IPS DF 6.9 (cell line): ENCODE measurements at regions not wholly inside any gene's neighbourhood (a gene's known extent, or its start where the extent isn't known, plus 50 kb on each side); places are given as distances from the start of the nearest gene placed in this dataset.

Source experiments
- DNase-seq: peaks from one replicate; pipeline ENCODE4 v3.0.0-alpha.2; 2013; ENCODE audit warnings: low read depth, low spot score
- H3K27ac ChIP-seq: one replicate; pipeline ENCODE4 v1.5.1; 2013; ENCODE audit warnings: low read length, control low read depth
- H3K27me3 ChIP-seq: 2 replicates; pipeline ENCODE4 v1.6.1; 2013; ENCODE audit warnings: mild to moderate bottlenecking, low read length; ENCODE audit not compliant: control insufficient read depth, insufficient read depth
- H3K36me3 ChIP-seq: 2 replicates; pipeline ENCODE4 v1.6.1; 2013; ENCODE audit warnings: low read length; ENCODE audit not compliant: control insufficient read depth, insufficient read depth
- H3K4me1 ChIP-seq: 2 replicates; pipeline ENCODE4 v1.6.1; 2013; ENCODE audit warnings: low read length; ENCODE audit not compliant: control insufficient read depth, insufficient read depth
- H3K4me3 ChIP-seq: 2 replicates; pipeline ENCODE4 v1.5.1; 2013; ENCODE audit warnings: mild to moderate bottlenecking, low read length
- H3K9me3 ChIP-seq: 2 replicates; pipeline ENCODE4 v1.6.1; 2013; ENCODE audit warnings: low read length, inconsistent platforms; ENCODE audit not compliant: control insufficient read depth, insufficient read depth
- WGBS: extraction: QIAGEN DNeasy Blood & Tissue Kit; methylation state at CpG from one replicate; pipeline ENCODE4 v1.1.7; 2013; ENCODE audit warnings: mixed read lengths, missing lambda C conversion rate; ENCODE audit not compliant: insufficient read length, insufficient coverage; 5-methylcytosine and 5-hydroxymethylcytosine counted together

GRCh38 chr3:162096874-162097273 lies 600.3 kb downstream of the OTOL1 start:
- Histone ChIP-seq H3K27ac (no peak overlapping the region), H3K27me3 (no peaks in the 10 kb centered on the region)
- no CpG with 5 or more reads among the region's 2 CpGs for WGBS

DNA sequence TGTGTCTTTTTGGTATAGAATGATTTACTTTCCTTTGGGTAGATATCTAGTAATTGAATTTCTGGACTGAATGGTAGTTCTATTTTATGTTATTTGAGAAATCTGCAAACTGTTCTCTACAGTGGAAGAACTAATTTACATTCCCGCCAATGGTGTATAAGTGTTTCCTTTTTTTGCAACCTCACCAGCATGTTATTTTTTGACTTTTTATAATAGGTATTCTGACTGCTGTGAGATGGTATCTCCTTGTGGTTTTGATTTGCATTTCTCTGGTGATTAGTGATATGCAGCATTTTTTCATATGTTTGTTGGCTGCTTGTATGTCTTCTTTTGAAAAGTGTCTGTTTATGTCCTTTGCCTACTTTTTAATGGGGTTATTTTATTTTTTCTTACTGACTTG lies 607.2 kb downstream of the OTOL1 start:
- no CpG with 5 or more reads among the region's 1 CpG for WGBS
- H3K4me3 ChIP-seq: no peak overlapping the region
- H3K4me1 ChIP-seq: no peaks in the 10 kb centered on the region
- no peak for DNase-seq
- no peak overlapping the region for H3K27ac ChIP-seq
- no peaks in the 10 kb centered on the region for H3K27me3 ChIP-seq
- no peaks in the 10 kb centered on the region for H3K9me3 ChIP-seq
- no peaks in the 10 kb centered on the region for H3K36me3 ChIP-seq

More at GRCh38 chr3:162096874-162097273, 600.3 kb downstream of the OTOL1 start:
- Histone ChIP-seq H3K4me1 (no peaks in the 10 kb centered on the region), H3K4me3 (no peak overlapping the region), H3K36me3 (no peaks in the 10 kb centered on the region), H3K9me3 (no peaks in the 10 kb centered on the region)
- no peak for DNase-seq

- Histone ChIP-seq H3K9me3 (no peaks in the 10 kb centered on the region), H3K4me1 (no peaks in the 10 kb centered on the region), H3K27ac (no peak overlapping the region), H3K36me3 (no peaks in the 10 kb centered on the region), H3K4me3 (no peak overlapping the region), H3K27me3 (no peaks in the 10 kb centered on the region)
- WGBS: no CpG with 5 or more reads among the region's 5 CpGs
- no peak for DNase-seq
These were observed 615.3 kb downstream of the OTOL1 start for GRCh38 chr3:162111861-162112260.

DNA sequence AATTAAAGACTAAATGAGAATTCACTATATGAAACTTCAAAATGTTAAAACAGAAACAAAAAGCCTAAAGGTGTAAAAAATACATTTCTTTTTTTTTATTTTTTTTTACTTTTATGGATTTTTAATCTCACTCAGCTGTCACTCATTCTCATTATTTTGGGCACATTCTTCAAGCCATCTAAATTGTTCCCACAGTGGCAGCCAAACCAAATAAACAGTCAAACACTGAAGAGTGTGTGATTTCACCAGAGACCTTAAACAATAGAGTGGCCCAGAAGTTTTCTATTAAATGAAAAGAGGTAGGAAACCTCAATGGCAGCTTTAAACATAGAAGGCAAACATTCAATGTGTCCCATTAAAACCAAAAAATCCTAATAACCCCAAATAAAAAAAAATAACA lies 616.1 kb downstream of the OTOL1 start:
- no peak overlapping the region for H3K4me3 ChIP-seq
- no peaks in the 10 kb centered on the region for H3K4me1 ChIP-seq
- no peaks in the 10 kb centered on the region for H3K9me3 ChIP-seq
- H3K27ac ChIP-seq: no peak overlapping the region
- no peak for DNase-seq
- no peaks in the 10 kb centered on the region for H3K27me3 ChIP-seq
- H3K36me3 ChIP-seq: no peaks in the 10 kb centered on the region

DNA sequence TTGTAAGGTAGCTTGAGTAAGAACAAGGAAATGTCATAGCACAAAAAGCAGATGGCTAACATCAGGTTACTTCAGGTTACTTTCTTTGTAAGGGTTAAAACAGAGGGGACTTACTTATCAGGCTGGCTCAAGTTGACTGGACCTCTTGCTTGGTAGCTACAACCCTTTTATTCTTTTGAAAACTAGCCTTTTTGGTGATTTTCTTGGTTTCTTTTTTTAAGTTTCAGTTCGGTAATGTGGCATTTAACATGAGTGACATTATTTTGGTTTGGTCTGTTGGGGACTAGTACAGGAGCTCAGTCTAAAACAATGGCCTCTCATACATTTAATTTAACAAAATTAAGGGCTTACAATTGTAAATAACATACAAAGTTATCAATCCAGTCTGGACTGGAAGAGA lies 621.4 kb downstream of the OTOL1 start:
- no peaks in the 10 kb centered on the region for H3K9me3 ChIP-seq
- no peak for DNase-seq
- no peaks in the 10 kb centered on the region for H3K27me3 ChIP-seq
- H3K27ac ChIP-seq: no peak overlapping the region
- no peaks in the 10 kb centered on the region for H3K4me1 ChIP-seq
- no peaks in the 10 kb centered on the region for H3K36me3 ChIP-seq
- no CpG with 5 or more reads among the region's 1 CpG for WGBS
- H3K4me3 ChIP-seq: no peak overlapping the region

DNA sequence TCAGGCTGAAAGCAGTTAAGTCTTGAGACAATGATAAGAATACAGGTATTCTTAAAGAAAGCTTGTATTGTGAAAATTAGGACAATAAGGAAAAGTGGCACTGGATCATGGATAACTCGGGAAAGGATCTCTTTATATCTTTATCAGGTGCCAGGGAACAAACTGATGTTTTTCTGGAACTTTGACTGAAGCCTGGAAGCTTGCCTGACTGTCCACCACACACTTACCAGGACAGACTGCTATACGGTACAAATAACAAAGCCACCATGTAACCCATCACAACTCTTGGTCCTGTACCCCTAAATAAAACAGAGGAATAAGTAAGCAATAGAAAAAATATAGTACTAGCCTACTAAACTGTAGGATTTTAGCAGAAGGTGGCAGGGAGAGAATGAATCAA lies 623.0 kb downstream of the OTOL1 start:
- no CpG with 5 or more reads among the region's 2 CpGs for WGBS
- DNase-seq: no peak
- Histone ChIP-seq H3K27ac (no peak overlapping the region), H3K4me3 (no peak overlapping the region), H3K27me3 (no peaks in the 10 kb centered on the region), H3K4me1 (no peaks in the 10 kb centered on the region), H3K9me3 (no peaks in the 10 kb centered on the region), H3K36me3 (no peaks in the 10 kb centered on the region)

DNA sequence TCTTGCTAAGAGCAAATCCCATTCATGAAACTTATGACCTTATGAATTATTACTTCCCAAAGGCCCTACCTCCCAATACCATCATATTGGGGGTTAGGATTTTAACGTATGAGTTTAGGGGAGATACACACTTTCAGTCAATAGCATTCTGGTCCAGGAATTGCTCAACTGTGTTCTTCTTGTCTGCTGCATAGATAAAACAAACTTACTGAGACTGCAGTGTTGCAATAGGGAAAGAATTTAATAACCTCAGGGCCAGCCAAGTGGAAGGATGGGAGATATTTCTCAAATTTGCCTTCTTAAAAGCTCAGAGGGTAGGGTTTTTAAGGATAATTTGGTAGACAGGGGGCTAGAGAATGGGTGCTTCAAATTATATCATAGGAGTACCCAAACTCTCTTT lies 625.8 kb downstream of the OTOL1 start:
- no CpG with 5 or more reads among the region's 1 CpG for WGBS
- Histone ChIP-seq H3K9me3 (no peaks in the 10 kb centered on the region), H3K4me3 (no peak overlapping the region), H3K27ac (no peak overlapping the region), H3K4me1 (no peaks in the 10 kb centered on the region), H3K27me3 (no peaks in the 10 kb centered on the region), H3K36me3 (no peaks in the 10 kb centered on the region)
- no peak for DNase-seq

- Histone ChIP-seq H3K27me3 (no peaks in the 10 kb centered on the region), H3K4me3 (no peak overlapping the region), H3K4me1 (no peaks in the 10 kb centered on the region), H3K36me3 (no peaks in the 10 kb centered on the region), H3K27ac (no peak overlapping the region), H3K9me3 (no peaks in the 10 kb centered on the region)
- WGBS: no CpG with 5 or more reads among the region's 1 CpG
- no peak for DNase-seq
These were observed 629.2 kb downstream of the OTOL1 start for GRCh38 chr3:162125790-162126189.

GRCh38 chr3:162130582-162130981 lies 634.0 kb downstream of the OTOL1 start:
- WGBS: no CpG with 5 or more reads among the region's 3 CpGs
- Histone ChIP-seq H3K9me3 (no peaks in the 10 kb centered on the region), H3K4me1 (0 out of 2 replicates have a peak, but pooled peaks cover 1% of the 10 kb centered on the region), H3K4me3 (no peak overlapping the region), H3K27ac (no peak overlapping the region), H3K36me3 (no peaks in the 10 kb centered on the region), H3K27me3 (no peaks in the 10 kb centered on the region)
- no peak for DNase-seq

- no peak for DNase-seq
- Histone ChIP-seq H3K4me3 (no peak overlapping the region), H3K27me3 (no peaks in the 10 kb centered on the region), H3K9me3 (no peaks in the 10 kb centered on the region), H3K36me3 (no peaks in the 10 kb centered on the region), H3K4me1 (0 out of 2 replicates have a peak, but pooled peaks cover 1% of the 10 kb centered on the region), H3K27ac (no peak overlapping the region)
These were observed 636.4 kb downstream of the OTOL1 start for GRCh38 chr3:162132981-162133380.

GRCh38 chr3:162134571-162134970 lies 638.0 kb downstream of the OTOL1 start:
- Histone ChIP-seq H3K4me1 (0 out of 2 replicates have a peak, but pooled peaks cover 1% of the 10 kb centered on the region), H3K36me3 (no peaks in the 10 kb centered on the region), H3K9me3 (no peaks in the 10 kb centered on the region), H3K4me3 (no peak overlapping the region), H3K27me3 (no peaks in the 10 kb centered on the region), H3K27ac (no peak overlapping the region)
- no CpG with 5 or more reads among the region's 4 CpGs for WGBS
- DNase-seq: no peak
